ENCODE measurements at regions not wholly inside any gene's neighbourhood (a gene's known extent, or its start where the extent isn't known, plus 50 kb on each side); places are given as distances from the start of the nearest gene placed in this dataset.

- WGBS (ENCODE audit: extremely low coverage, insufficient coverage, low lambda C conversion rate): no CpG with 5 or more reads among the region's 3 CpGs
- H2BK5ac ChIP-seq (ENCODE audit: low read length): no peak overlapping the region
Observed at GRCh38 chr6:153963352-153963751, 75.7 kb upstream of the OPRM1 start.

GRCh38 chr6:153962555-153962954, 76.5 kb upstream of the OPRM1 start:
- no peak overlapping the region for H2AK5ac ChIP-seq (ENCODE audit: low read length)
- no peak overlapping the region for H3K27ac ChIP-seq (ENCODE audit: low read depth, low read length)
- H2BK5ac ChIP-seq (ENCODE audit: low read length): no peak overlapping the region
- H3K9ac ChIP-seq (ENCODE audit: low read length): no peak overlapping the region
- no peaks in the 10 kb centered on the region for H3K79me1 ChIP-seq (ENCODE audit: low read length)
- no peaks in the 10 kb centered on the region for H3K36me3 ChIP-seq (ENCODE audit: control insufficient read depth, insufficient read depth, low read length)
- no peak overlapping the region for H4K8ac ChIP-seq (ENCODE audit: low read depth, low read length)
- no peak overlapping the region for H3K56ac ChIP-seq (ENCODE audit: low read length)
- H2BK15ac ChIP-seq (replicated peaks; ENCODE audit: low read depth): no peak overlapping the region
- no peak overlapping the region for H3K4ac ChIP-seq (ENCODE audit: low read depth, low read length)
- H3K79me2 ChIP-seq (ENCODE audit: control insufficient read depth, insufficient read depth, low read length): no peaks in the 10 kb centered on the region
- H3K27me3 ChIP-seq (ENCODE audit: insufficient read depth, low read length, poor library complexity): no peaks in the 10 kb centered on the region
- H4K5ac ChIP-seq (ENCODE audit: low read length): no peak overlapping the region
- no CpG with 5 or more reads among the region's 2 CpGs for WGBS (ENCODE audit: extremely low coverage, insufficient coverage, low lambda C conversion rate)
- H3K4me2 ChIP-seq (ENCODE audit: low read length): no peak overlapping the region
- no peak for DNase-seq
- no peak overlapping the region for H2BK120ac ChIP-seq (ENCODE audit: low read depth, low read length)
- H3K4me3 ChIP-seq (ENCODE audit: low read length): no peak overlapping the region
- H3K4me1 ChIP-seq (ENCODE audit: control insufficient read depth, low read depth, low read length): no peaks in the 10 kb centered on the region
- H3K23ac ChIP-seq (ENCODE audit: low read length): no peak overlapping the region
- no peak overlapping the region for H3K18ac ChIP-seq (ENCODE audit: low read length)

More at GRCh38 chr6:153963352-153963751, 75.7 kb upstream of the OPRM1 start:
- no peak overlapping the region for H3K18ac ChIP-seq (ENCODE audit: low read length)
- no peaks in the 10 kb centered on the region for H3K79me2 ChIP-seq (ENCODE audit: control insufficient read depth, insufficient read depth, low read length)
- no peak overlapping the region for H4K5ac ChIP-seq (ENCODE audit: low read length)
- no peak overlapping the region for H2AK5ac ChIP-seq (ENCODE audit: low read length)
- no peak overlapping the region for H3K9ac ChIP-seq (ENCODE audit: low read length)
- H2BK15ac ChIP-seq (replicated peaks; ENCODE audit: low read depth): no peak overlapping the region
- peak; percentile 51 for DNase-seq
- no peak overlapping the region for H3K56ac ChIP-seq (ENCODE audit: low read length)
- H3K4ac ChIP-seq (ENCODE audit: low read depth, low read length): no peak overlapping the region
- no peak overlapping the region for H2BK120ac ChIP-seq (ENCODE audit: low read depth, low read length)
- H3K36me3 ChIP-seq (ENCODE audit: control insufficient read depth, insufficient read depth, low read length): no peaks in the 10 kb centered on the region
- H3K79me1 ChIP-seq (ENCODE audit: low read length): no peaks in the 10 kb centered on the region
- H3K4me3 ChIP-seq (ENCODE audit: low read length): no peak overlapping the region
- no peaks in the 10 kb centered on the region for H3K4me1 ChIP-seq (ENCODE audit: control insufficient read depth, low read depth, low read length)
- no peak overlapping the region for H3K27ac ChIP-seq (ENCODE audit: low read depth, low read length)
- H3K23ac ChIP-seq (ENCODE audit: low read length): no peak overlapping the region
- no peak overlapping the region for H4K8ac ChIP-seq (ENCODE audit: low read depth, low read length)
- H3K4me2 ChIP-seq (ENCODE audit: low read length): no peak overlapping the region
- H3K27me3 ChIP-seq (ENCODE audit: insufficient read depth, low read length, poor library complexity): no peaks in the 10 kb centered on the region

- Histone ChIP-seq H2BK120ac (ENCODE audit: low read depth, low read length) (no peak overlapping the region), H3K4me1 (ENCODE audit: control insufficient read depth, low read depth, low read length) (no peaks in the 10 kb centered on the region), H3K23ac (ENCODE audit: low read length) (no peak overlapping the region), H3K4me2 (ENCODE audit: low read length) (no peak overlapping the region), H3K79me1 (ENCODE audit: low read length) (no peaks in the 10 kb centered on the region), H3K56ac (ENCODE audit: low read length) (no peak overlapping the region), H2AK5ac (ENCODE audit: low read length) (no peak overlapping the region), H3K9ac (ENCODE audit: low read length) (no peak overlapping the region), H3K18ac (ENCODE audit: low read length) (no peak overlapping the region), H2BK15ac (replicated peaks; ENCODE audit: low read depth) (no peak overlapping the region), H2BK5ac (ENCODE audit: low read length) (no peak overlapping the region), H4K8ac (ENCODE audit: low read depth, low read length) (no peak overlapping the region), H3K79me2 (ENCODE audit: control insufficient read depth, insufficient read depth, low read length) (no peaks in the 10 kb centered on the region), H3K36me3 (ENCODE audit: control insufficient read depth, insufficient read depth, low read length) (no peaks in the 10 kb centered on the region), H3K4ac (ENCODE audit: low read depth, low read length) (no peak overlapping the region), H3K4me3 (ENCODE audit: low read length) (no peak overlapping the region), H3K27ac (ENCODE audit: low read depth, low read length) (no peak overlapping the region), H3K27me3 (ENCODE audit: insufficient read depth, low read length, poor library complexity) (no peaks in the 10 kb centered on the region), H4K5ac (ENCODE audit: low read length) (no peak overlapping the region)
- no peak for DNase-seq
- WGBS (ENCODE audit: extremely low coverage, insufficient coverage, low lambda C conversion rate): no CpG with 5 or more reads among the region's 1 CpG
Observed at GRCh38 chr6:153960741-153961140, 78.3 kb upstream of the OPRM1 start.

GRCh38 chr6:153960281-153960680, 78.8 kb upstream of the OPRM1 start:
- Histone ChIP-seq H4K8ac (ENCODE audit: low read depth, low read length) (no peak overlapping the region), H2AK5ac (ENCODE audit: low read length) (no peak overlapping the region), H3K27ac (ENCODE audit: low read depth, low read length) (no peak overlapping the region), H2BK120ac (ENCODE audit: low read depth, low read length) (no peak overlapping the region), H3K23ac (ENCODE audit: low read length) (no peak overlapping the region), H2BK5ac (ENCODE audit: low read length) (no peak overlapping the region), H3K4ac (ENCODE audit: low read depth, low read length) (no peak overlapping the region), H2BK15ac (replicated peaks; ENCODE audit: low read depth) (no peak overlapping the region), H3K27me3 (ENCODE audit: insufficient read depth, low read length, poor library complexity) (no peaks in the 10 kb centered on the region), H3K9ac (ENCODE audit: low read length) (no peak overlapping the region), H3K4me3 (ENCODE audit: low read length) (no peak overlapping the region), H3K79me2 (ENCODE audit: control insufficient read depth, insufficient read depth, low read length) (no peaks in the 10 kb centered on the region), H3K36me3 (ENCODE audit: control insufficient read depth, insufficient read depth, low read length) (no peaks in the 10 kb centered on the region), H3K79me1 (ENCODE audit: low read length) (no peaks in the 10 kb centered on the region), H3K56ac (ENCODE audit: low read length) (no peak overlapping the region), H3K4me2 (ENCODE audit: low read length) (no peak overlapping the region), H4K5ac (ENCODE audit: low read length) (no peak overlapping the region), H3K4me1 (ENCODE audit: control insufficient read depth, low read depth, low read length) (no peaks in the 10 kb centered on the region), H3K18ac (ENCODE audit: low read length) (no peak overlapping the region)
- WGBS (ENCODE audit: extremely low coverage, insufficient coverage, low lambda C conversion rate): no CpG with 5 or more reads among the region's 4 CpGs
- no peak for DNase-seq

- Histone ChIP-seq H3K18ac (ENCODE audit: low read length) (no peak overlapping the region), H3K36me3 (ENCODE audit: control insufficient read depth, insufficient read depth, low read length) (no peaks in the 10 kb centered on the region), H3K27me3 (ENCODE audit: insufficient read depth, low read length, poor library complexity) (no peaks in the 10 kb centered on the region), H2BK15ac (replicated peaks; ENCODE audit: low read depth) (no peak overlapping the region), H2AK5ac (ENCODE audit: low read length) (no peak overlapping the region), H3K79me1 (ENCODE audit: low read length) (no peaks in the 10 kb centered on the region), H3K4me2 (ENCODE audit: low read length) (no peak overlapping the region), H3K79me2 (ENCODE audit: control insufficient read depth, insufficient read depth, low read length) (no peaks in the 10 kb centered on the region), H4K5ac (ENCODE audit: low read length) (no peak overlapping the region), H3K4me3 (ENCODE audit: low read length) (no peak overlapping the region), H3K4ac (ENCODE audit: low read depth, low read length) (no peak overlapping the region), H3K23ac (ENCODE audit: low read length) (no peak overlapping the region), H3K9ac (ENCODE audit: low read length) (no peak overlapping the region), H2BK5ac (ENCODE audit: low read length) (no peak overlapping the region), H3K4me1 (ENCODE audit: control insufficient read depth, low read depth, low read length) (no peaks in the 10 kb centered on the region), H2BK120ac (ENCODE audit: low read depth, low read length) (no peak overlapping the region), H3K56ac (ENCODE audit: low read length) (no peak overlapping the region), H3K27ac (ENCODE audit: low read depth, low read length) (no peak overlapping the region), H4K8ac (ENCODE audit: low read depth, low read length) (no peak overlapping the region)
- DNase-seq: no peak
- WGBS (ENCODE audit: extremely low coverage, insufficient coverage, low lambda C conversion rate): no CpG with 5 or more reads among the region's 1 CpG
Observed at GRCh38 chr6:153959276-153959675, 79.8 kb upstream of the OPRM1 start.

- WGBS (ENCODE audit: extremely low coverage, insufficient coverage, low lambda C conversion rate): no CpG with 5 or more reads among the region's 1 CpG
- H2BK5ac ChIP-seq (ENCODE audit: low read length): no peak overlapping the region
- H3K79me1 ChIP-seq (ENCODE audit: low read length): no peaks in the 10 kb centered on the region
- no peaks in the 10 kb centered on the region for H3K79me2 ChIP-seq (ENCODE audit: control insufficient read depth, insufficient read depth, low read length)
- DNase-seq: no peak
- no peak overlapping the region for H3K4me3 ChIP-seq (ENCODE audit: low read length)
- no peak overlapping the region for H2BK120ac ChIP-seq (ENCODE audit: low read depth, low read length)
- H4K8ac ChIP-seq (ENCODE audit: low read depth, low read length): no peak overlapping the region
- no peak overlapping the region for H3K23ac ChIP-seq (ENCODE audit: low read length)
- no peak overlapping the region for H3K56ac ChIP-seq (ENCODE audit: low read length)
- no peak overlapping the region for H3K27ac ChIP-seq (ENCODE audit: low read depth, low read length)
- H2AK5ac ChIP-seq (ENCODE audit: low read length): no peak overlapping the region
- no peak overlapping the region for H3K4ac ChIP-seq (ENCODE audit: low read depth, low read length)
- no peak overlapping the region for H4K5ac ChIP-seq (ENCODE audit: low read length)
- no peak overlapping the region for H2BK15ac ChIP-seq (replicated peaks; ENCODE audit: low read depth)
- H3K4me2 ChIP-seq (ENCODE audit: low read length): no peak overlapping the region
- H3K18ac ChIP-seq (ENCODE audit: low read length): no peak overlapping the region
- H3K9ac ChIP-seq (ENCODE audit: low read length): no peak overlapping the region
- H3K4me1 ChIP-seq (ENCODE audit: control insufficient read depth, low read depth, low read length): no peaks in the 10 kb centered on the region
- no peaks in the 10 kb centered on the region for H3K27me3 ChIP-seq (ENCODE audit: insufficient read depth, low read length, poor library complexity)
- H3K36me3 ChIP-seq (ENCODE audit: control insufficient read depth, insufficient read depth, low read length): no peaks in the 10 kb centered on the region
Observed at GRCh38 chr6:153958860-153959259, 80.2 kb upstream of the OPRM1 start.

Data from mesendoderm (in vitro differentiated cells).